ENCODE measurements at regions not wholly inside any gene's neighbourhood (a gene's known extent, or its start where the extent isn't known, plus 50 kb on each side); places are given as distances from the start of the nearest gene placed in this dataset.

- no TSS peak for BruUV-seq (replicated peaks)
- no peak overlapping the region for H3K4me3 ChIP-seq (ENCODE audit: low read depth in 2 of 2, low read length in 2 of 2)
- TF ChIP-seq CTCF (IDR thresholded peaks at IDR 0.05) (no peak), TCF7L2 (IDR thresholded peaks at IDR 0.05; ENCODE audit: low read depth, low read length) (no peak), POLR2AphosphoS5 (IDR thresholded peaks at IDR 0.05; ENCODE audit: low read depth, low read length) (no peak), SIN3A (IDR thresholded peaks at IDR 0.05; ENCODE audit: borderline replicate concordance, insufficient read depth, low read depth, low read length) (no peak), REST (IDR thresholded peaks at IDR 0.05; ENCODE audit: insufficient read depth in 1 of 2, low read depth in 2 of 2, low read length in 1 of 2) (no peak)
- H3K4me1 ChIP-seq (ENCODE audit: control insufficient read depth, insufficient read depth, low read length), result no peaks in the 10 kb centered on the region
- H3K27ac ChIP-seq (ENCODE audit: low read length), result no peak overlapping the region
- no peaks in the 10 kb centered on the region for H3K36me3 ChIP-seq (ENCODE audit: control insufficient read depth, insufficient read depth, low read length)
- ChIA-PET POLR2A (no interaction called here), CTCF (no interaction called here)
- no peaks in the 10 kb centered on the region for H3K9me3 ChIP-seq (ENCODE audit: control insufficient read depth, insufficient read depth, low read depth, low read length)
- intact Hi-C loops (cut with micrococcal nuclease; ENCODE audit: unreplicated experiment), result no loop called here
- no peak for DNase-seq (ENCODE audit: low read depth, low spot score)
- H3K27me3 ChIP-seq (ENCODE audit: control insufficient read depth, insufficient read depth, low read length), result peaks cover 14% of the 10 kb centered on the region; the same call in 1 of the 2 replicates
- in situ Hi-C loops (cut with HindIII; ENCODE audit: low pct_unique_long_range_greater_than_20kb, low sequenced_read_pairs), result no loop called here
- ATAC-seq, result no peak
Measured at GRCh38 chr17:73883175-73883574, 238.9 kb upstream of the SDK2 start.

- BruUV-seq (replicated peaks), result no TSS peak
- intact Hi-C loops (cut with micrococcal nuclease; ENCODE audit: unreplicated experiment) (no loop called here), in situ Hi-C loops (cut with HindIII; ENCODE audit: low pct_unique_long_range_greater_than_20kb, low sequenced_read_pairs) (no loop called here)
- no peak overlapping the region for H3K27ac ChIP-seq (ENCODE audit: low read length)
- no peak for ATAC-seq
- POLR2A ChIA-PET, result no interaction called here
- CTCF ChIA-PET, result no interaction called here
- no peaks in the 10 kb centered on the region for H3K36me3 ChIP-seq (ENCODE audit: control insufficient read depth, insufficient read depth, low read length)
- no peak overlapping the region for H3K4me3 ChIP-seq (ENCODE audit: low read depth in 2 of 2, low read length in 2 of 2)
- H3K27me3 ChIP-seq (ENCODE audit: control insufficient read depth, insufficient read depth, low read length), result peaks cover 7% of the 10 kb centered on the region; the same call in 1 of the 2 replicates
- TF ChIP-seq REST (IDR thresholded peaks at IDR 0.05; ENCODE audit: insufficient read depth in 1 of 2, low read depth in 2 of 2, low read length in 1 of 2), result no peak
- no peak for TF ChIP-seq SIN3A (IDR thresholded peaks at IDR 0.05; ENCODE audit: borderline replicate concordance, insufficient read depth, low read depth, low read length)
- no peak for TF ChIP-seq TCF7L2 (IDR thresholded peaks at IDR 0.05; ENCODE audit: low read depth, low read length)
- TF ChIP-seq POLR2AphosphoS5 (IDR thresholded peaks at IDR 0.05; ENCODE audit: low read depth, low read length), result no peak
- TF ChIP-seq CTCF (IDR thresholded peaks at IDR 0.05), result no peak
- H3K4me1 ChIP-seq (ENCODE audit: control insufficient read depth, insufficient read depth, low read length), result no peaks in the 10 kb centered on the region
- H3K9me3 ChIP-seq (ENCODE audit: control insufficient read depth, insufficient read depth, low read depth, low read length), result no peaks in the 10 kb centered on the region
- no peak for DNase-seq (ENCODE audit: low read depth, low spot score)
Measured at GRCh38 chr17:73887739-73888138, 243.5 kb upstream of the SDK2 start.

Measured in Panc1 (cell line).